ENCODE measurements at regions not wholly inside any gene's neighbourhood (a gene's known extent, or its start where the extent isn't known, plus 50 kb on each side); places are given as distances from the start of the nearest gene placed in this dataset.

- Mint-ChIP-seq H3K4me3 (no peak overlapping the region), H3K27me3 (ENCODE audit: insufficient read depth) (no peaks in the 10 kb centered on the region), H3K27ac (no peak overlapping the region), H3K9me3 (no peaks in the 10 kb centered on the region), H3K36me3 (ENCODE audit: low read depth) (no peaks in the 10 kb centered on the region), H3K4me1 (ENCODE audit: low read depth) (no peaks in the 10 kb centered on the region)
- no peak for DNase-seq (ENCODE audit: low spot score)
- intact Hi-C loops (cut with micrococcal nuclease): no loop called here
Measured at GRCh38 chr3:147614210-147614609, 205.0 kb downstream of the ZIC1 start.

- Mint-ChIP-seq H3K4me1 (ENCODE audit: low read depth) (no peaks in the 10 kb centered on the region), H3K27me3 (ENCODE audit: insufficient read depth) (no peaks in the 10 kb centered on the region)
Measured at GRCh38 chr3:147615035-147615434, 205.9 kb downstream of the ZIC1 start.

GRCh38 chr3:147616998-147617619 lies 207.9 kb downstream of the ZIC1 start:
- DNase-seq (ENCODE audit: low spot score): no peak
- H3K9me3 Mint-ChIP-seq: no peaks in the 10 kb centered on the region
- intact Hi-C loops (cut with micrococcal nuclease): no loop called here
- H3K27ac Mint-ChIP-seq: no peak overlapping the region
- no peaks in the 10 kb centered on the region for H3K27me3 Mint-ChIP-seq (ENCODE audit: insufficient read depth)
- no peaks in the 10 kb centered on the region for H3K36me3 Mint-ChIP-seq (ENCODE audit: low read depth)
- no peaks in the 10 kb centered on the region for H3K4me1 Mint-ChIP-seq (ENCODE audit: low read depth)
- no peak overlapping the region for H3K4me3 Mint-ChIP-seq

More at GRCh38 chr3:147615035-147615434, 205.9 kb downstream of the ZIC1 start:
- intact Hi-C loops (cut with micrococcal nuclease): no loop called here
- H3K27ac Mint-ChIP-seq: no peak overlapping the region
- no peaks in the 10 kb centered on the region for H3K36me3 Mint-ChIP-seq (ENCODE audit: low read depth)
- H3K4me3 Mint-ChIP-seq: no peak overlapping the region
- no peaks in the 10 kb centered on the region for H3K9me3 Mint-ChIP-seq
- DNase-seq (ENCODE audit: low spot score): no peak

GRCh38 chr3:147618691-147619090 lies 209.5 kb downstream of the ZIC1 start:
- DNase-seq (ENCODE audit: low spot score): no peak
- Mint-ChIP-seq H3K4me3 (no peak overlapping the region), H3K27me3 (ENCODE audit: insufficient read depth) (no peaks in the 10 kb centered on the region), H3K27ac (no peak overlapping the region), H3K4me1 (ENCODE audit: low read depth) (no peaks in the 10 kb centered on the region), H3K9me3 (no peaks in the 10 kb centered on the region), H3K36me3 (ENCODE audit: low read depth) (no peaks in the 10 kb centered on the region)
- intact Hi-C loops (cut with micrococcal nuclease): no loop called here

- H3K4me1 Mint-ChIP-seq (ENCODE audit: low read depth): no peaks in the 10 kb centered on the region
- no peak for DNase-seq (ENCODE audit: low spot score)
- no peak overlapping the region for H3K27ac Mint-ChIP-seq
- intact Hi-C loops (cut with micrococcal nuclease): no loop called here
- no peaks in the 10 kb centered on the region for H3K27me3 Mint-ChIP-seq (ENCODE audit: insufficient read depth)
- H3K4me3 Mint-ChIP-seq: no peak overlapping the region
- H3K36me3 Mint-ChIP-seq (ENCODE audit: low read depth): no peaks in the 10 kb centered on the region
- H3K9me3 Mint-ChIP-seq: no peaks in the 10 kb centered on the region
Measured at GRCh38 chr3:147619921-147620560, 210.9 kb downstream of the ZIC1 start.

GRCh38 chr3:147620906-147621305 lies 211.7 kb downstream of the ZIC1 start:
- intact Hi-C loops (cut with micrococcal nuclease): no loop called here
- no peak for DNase-seq (ENCODE audit: low spot score)

GRCh38 chr3:147630921-147631415 lies 221.8 kb downstream of the ZIC1 start:
- intact Hi-C loops (cut with micrococcal nuclease): no loop called here
- H3K27ac Mint-ChIP-seq: no peak overlapping the region

More at GRCh38 chr3:147620906-147621305, 211.7 kb downstream of the ZIC1 start:
- H3K4me3 Mint-ChIP-seq: no peak overlapping the region
- no peaks in the 10 kb centered on the region for H3K4me1 Mint-ChIP-seq (ENCODE audit: low read depth)
- H3K27ac Mint-ChIP-seq: no peak overlapping the region
- H3K9me3 Mint-ChIP-seq: no peaks in the 10 kb centered on the region
- no peaks in the 10 kb centered on the region for H3K36me3 Mint-ChIP-seq (ENCODE audit: low read depth)
- no peaks in the 10 kb centered on the region for H3K27me3 Mint-ChIP-seq (ENCODE audit: insufficient read depth)

GRCh38 chr3:147640781-147641180 lies 231.6 kb downstream of the ZIC1 start:
- H3K27me3 Mint-ChIP-seq (ENCODE audit: insufficient read depth): no peaks in the 10 kb centered on the region
- no peaks in the 10 kb centered on the region for H3K4me1 Mint-ChIP-seq (ENCODE audit: low read depth)
- intact Hi-C loops (cut with micrococcal nuclease): no loop called here
- no peak overlapping the region for H3K4me3 Mint-ChIP-seq
- no peak overlapping the region for H3K27ac Mint-ChIP-seq
- peaks cover 3% of the 10 kb centered on the region for H3K9me3 Mint-ChIP-seq
- H3K36me3 Mint-ChIP-seq (ENCODE audit: low read depth): no peaks in the 10 kb centered on the region
- DNase-seq (ENCODE audit: low spot score): no peak

More at GRCh38 chr3:147630921-147631415, 221.8 kb downstream of the ZIC1 start:
- Mint-ChIP-seq H3K9me3 (no peaks in the 10 kb centered on the region), H3K27me3 (ENCODE audit: insufficient read depth) (no peaks in the 10 kb centered on the region), H3K4me3 (no peak overlapping the region), H3K4me1 (ENCODE audit: low read depth) (no peaks in the 10 kb centered on the region), H3K36me3 (ENCODE audit: low read depth) (no peaks in the 10 kb centered on the region)
- no peak for DNase-seq (ENCODE audit: low spot score)

GRCh38 chr3:147645761-147646160 lies 236.6 kb downstream of the ZIC1 start:
- Mint-ChIP-seq H3K36me3 (ENCODE audit: low read depth) (no peaks in the 10 kb centered on the region), H3K4me3 (no peak overlapping the region), H3K27me3 (ENCODE audit: insufficient read depth) (no peaks in the 10 kb centered on the region), H3K27ac (no peak overlapping the region), H3K4me1 (ENCODE audit: low read depth) (no peaks in the 10 kb centered on the region), H3K9me3 (no peaks in the 10 kb centered on the region)
- DNase-seq (ENCODE audit: low spot score): no peak
- intact Hi-C loops (cut with micrococcal nuclease): no loop called here

GRCh38 chr3:147649475-147649874 lies 240.3 kb downstream of the ZIC1 start:
- no peaks in the 10 kb centered on the region for H3K9me3 Mint-ChIP-seq
- H3K4me1 Mint-ChIP-seq (ENCODE audit: low read depth): no peaks in the 10 kb centered on the region
- intact Hi-C loops (cut with micrococcal nuclease): no loop called here
- no peak for DNase-seq (ENCODE audit: low spot score)
- H3K27ac Mint-ChIP-seq: no peak overlapping the region
- no peaks in the 10 kb centered on the region for H3K36me3 Mint-ChIP-seq (ENCODE audit: low read depth)
- no peak overlapping the region for H3K4me3 Mint-ChIP-seq
- no peaks in the 10 kb centered on the region for H3K27me3 Mint-ChIP-seq (ENCODE audit: insufficient read depth)

GRCh38 chr3:147651107-147651778 lies 242.1 kb downstream of the ZIC1 start:
- intact Hi-C loops (cut with micrococcal nuclease): no loop called here
- Mint-ChIP-seq H3K36me3 (ENCODE audit: low read depth) (no peaks in the 10 kb centered on the region), H3K27ac (no peak overlapping the region), H3K4me1 (ENCODE audit: low read depth) (no peaks in the 10 kb centered on the region), H3K27me3 (ENCODE audit: insufficient read depth) (no peaks in the 10 kb centered on the region), H3K9me3 (no peaks in the 10 kb centered on the region), H3K4me3 (no peak overlapping the region)
- no peak for DNase-seq (ENCODE audit: low spot score)

GRCh38 chr3:147652651-147653366 lies 243.6 kb downstream of the ZIC1 start:
- H3K27ac Mint-ChIP-seq: no peak overlapping the region
- intact Hi-C loops (cut with micrococcal nuclease): no loop called here
- no peaks in the 10 kb centered on the region for H3K9me3 Mint-ChIP-seq
- H3K4me3 Mint-ChIP-seq: no peak overlapping the region
- no peaks in the 10 kb centered on the region for H3K27me3 Mint-ChIP-seq (ENCODE audit: insufficient read depth)
- H3K4me1 Mint-ChIP-seq (ENCODE audit: low read depth): no peaks in the 10 kb centered on the region
- no peak for DNase-seq (ENCODE audit: low spot score)
- H3K36me3 Mint-ChIP-seq (ENCODE audit: low read depth): no peaks in the 10 kb centered on the region
